Activated CD8-positive, alpha-beta memory T cell treated with anti-CD3 and anti-CD28 coated beads for 1 hour (primary cell): ENCODE measurements at regions not wholly inside any gene's neighbourhood (a gene's known extent, or its start where the extent isn't known, plus 50 kb on each side); places are given as distances from the start of the nearest gene placed in this dataset.
A peak's percentile ranks its signal among the peaks of the same experiment; 100 is the strongest.
"Not testable (repeated sequence)": the region's sequence is repeated elsewhere in the genome, so short reads cannot be mapped to it uniquely, and the experiment has no call there.

Source experiments
- DNase-seq, 2 donors: peaks; one replicate each; pipeline ENCODE4 v3.0.0-alpha.2; 2020; ENCODE audit warnings: low read depth in 1 of 2; ENCODE audit errors: extremely low read depth in 1 of 2

DNA sequence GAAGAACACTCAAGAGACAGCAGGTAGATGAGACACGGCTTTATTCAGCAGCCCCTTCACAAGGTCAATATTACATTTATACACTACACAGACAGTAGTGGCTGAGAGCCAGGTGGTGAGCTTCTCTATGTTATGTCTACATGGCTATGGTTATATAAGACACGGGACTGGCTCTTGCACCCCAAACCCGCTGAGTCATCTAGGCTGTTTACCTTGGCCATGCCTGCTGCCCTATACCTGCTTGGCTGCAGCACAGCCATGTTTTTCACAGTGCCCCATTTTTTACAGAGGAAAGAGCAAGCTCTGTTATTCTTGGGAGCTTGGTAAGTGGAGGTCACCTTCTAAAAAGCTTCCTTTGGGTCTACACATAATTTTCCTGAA is 231.6 kb downstream of the IGSF11 start:
- no peak for DNase-seq

DNA sequence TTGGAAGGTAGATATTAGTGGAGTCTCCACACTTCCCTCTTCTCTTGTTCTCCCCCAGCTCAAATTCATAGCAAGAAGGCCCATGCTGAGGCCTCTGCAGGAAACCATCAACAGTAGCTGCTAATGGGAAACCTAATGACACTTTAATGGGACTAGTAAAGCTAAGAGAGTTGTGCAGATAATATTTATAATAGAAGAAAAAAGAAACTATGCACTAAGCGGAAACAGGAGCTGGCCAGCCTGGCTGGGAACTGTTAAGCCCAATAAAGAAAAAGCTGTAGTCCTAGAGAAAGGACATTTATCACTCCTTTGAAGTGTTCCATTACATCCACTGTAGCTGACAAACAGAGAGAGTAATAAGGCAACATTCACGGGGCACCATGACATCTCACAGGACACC is 229.6 kb downstream of the IGSF11 start:
- no peak for DNase-seq

GRCh38 chr3:118806423-118806822 is 228.2 kb downstream of the IGSF11 start:
- DNase-seq: no peak

- DNase-seq: not testable (repeated sequence)
Measured at GRCh38 chr3:118807349-118807748, 227.3 kb downstream of the IGSF11 start.

DNA sequence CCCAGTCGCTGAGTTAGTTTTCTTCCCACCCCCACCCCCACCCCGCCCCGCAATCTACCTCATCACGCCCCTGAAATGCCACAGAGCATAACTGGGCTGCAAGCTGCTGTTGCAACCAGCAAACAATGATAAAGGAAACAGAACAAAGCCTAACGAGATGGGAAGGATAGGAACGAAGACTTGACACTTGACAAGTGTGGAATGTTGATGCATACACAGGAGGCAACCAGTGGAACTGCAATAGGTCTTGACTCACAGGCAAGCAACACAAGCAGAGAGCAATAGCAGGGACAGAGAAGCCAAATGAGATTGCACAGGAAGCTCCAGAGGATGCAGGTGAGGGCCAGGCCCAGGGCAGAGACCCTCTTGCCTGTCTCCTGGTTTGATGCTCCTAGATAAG is 225.9 kb downstream of the IGSF11 start:
- DNase-seq: no peak

- DNase-seq: no peak
Measured at GRCh38 chr3:118809696-118810498, 224.7 kb downstream of the IGSF11 start.

GRCh38 chr3:118810499-118811035 is 224.1 kb downstream of the IGSF11 start:
- no peak for DNase-seq

DNA sequence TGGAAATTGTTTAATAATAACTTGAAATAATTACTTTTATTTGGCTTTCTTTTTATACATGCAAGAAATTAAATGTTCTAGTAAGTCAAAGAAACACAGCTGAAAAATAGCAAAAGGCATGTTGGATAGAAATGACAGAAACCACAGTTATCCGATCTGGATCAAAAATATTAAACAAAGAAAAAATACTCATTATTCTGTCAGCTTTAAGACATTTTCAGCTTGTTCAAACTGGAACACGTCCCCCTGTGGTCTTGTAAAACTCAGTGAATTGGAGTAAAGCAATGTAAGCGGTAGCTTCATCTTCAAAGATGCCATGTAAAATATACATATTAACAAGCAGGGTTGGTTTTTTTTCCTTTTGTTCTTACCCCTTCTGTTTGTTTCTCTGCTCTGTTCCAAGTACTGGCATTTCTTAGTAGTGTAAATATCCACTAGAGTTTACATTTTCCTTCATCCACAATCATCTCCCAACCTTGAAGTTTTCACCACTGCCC is 223.4 kb downstream of the IGSF11 start:
- no peak for DNase-seq

DNA sequence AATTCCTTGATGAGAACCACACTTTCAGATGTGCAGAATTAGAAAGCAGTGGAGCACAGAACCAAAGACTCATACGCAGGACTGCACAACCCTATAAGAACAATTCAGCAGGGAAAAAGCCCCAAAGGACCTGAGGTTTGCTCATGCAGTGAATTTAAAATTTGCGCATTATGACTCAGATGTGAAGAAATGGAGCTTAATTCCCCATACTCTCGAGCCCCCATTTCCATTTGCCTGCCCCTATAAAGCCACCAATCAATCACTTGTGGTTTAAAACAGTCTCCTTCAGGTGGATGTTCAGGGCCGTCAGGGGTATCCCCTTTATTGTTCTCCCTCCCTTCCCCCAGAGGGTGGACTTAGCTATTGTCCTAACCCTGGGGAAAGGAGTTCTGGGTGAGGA is 221.2 kb downstream of the IGSF11 start:
- DNase-seq: no peak

DNA sequence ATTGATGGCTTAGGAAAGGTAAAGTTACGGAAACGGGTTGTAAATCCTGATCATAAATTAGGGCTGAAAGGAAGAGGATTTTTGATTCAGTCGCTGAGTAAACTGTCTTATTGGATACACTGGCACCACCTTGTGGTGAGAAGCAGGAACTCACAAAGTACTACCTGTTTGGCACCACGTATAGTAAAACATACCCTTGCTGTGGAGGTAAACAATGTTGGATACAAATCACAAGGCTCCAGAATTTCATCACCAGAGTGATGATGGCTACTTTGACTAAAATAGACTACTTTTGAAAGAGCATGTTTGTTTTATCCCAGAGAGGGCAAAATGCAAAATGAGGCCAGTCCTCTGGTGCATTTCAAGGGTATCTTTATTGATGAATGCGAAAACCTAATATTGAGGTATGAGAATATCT is 216.9 kb downstream of the IGSF11 start:
- DNase-seq: peak in 1 of 2 donors; percentile 6

DNA sequence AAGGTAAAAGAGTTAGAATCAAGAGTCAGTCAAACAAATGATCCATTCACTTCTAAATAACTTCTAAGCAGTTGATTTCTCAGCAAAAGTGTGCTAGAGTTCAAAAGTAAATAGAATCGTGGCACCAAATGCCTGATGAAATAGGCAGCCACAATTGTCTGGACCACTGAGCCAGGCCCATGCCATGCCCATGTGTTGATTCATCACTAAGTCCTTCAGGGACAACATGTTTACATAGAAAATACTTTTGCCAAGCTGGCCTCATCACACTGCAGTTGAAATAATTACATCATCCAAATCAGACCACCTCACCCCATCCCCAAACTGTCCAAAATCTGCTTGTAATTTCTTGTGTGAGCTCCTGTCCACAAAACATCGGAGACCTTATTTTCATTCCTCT is 216.3 kb downstream of the IGSF11 start:
- no peak for DNase-seq

- DNase-seq: no peak
Measured at GRCh38 chr3:118823626-118824025, 211.0 kb downstream of the IGSF11 start.

- no peak for DNase-seq
Measured at GRCh38 chr3:118827446-118827845, 207.2 kb downstream of the IGSF11 start.

DNA sequence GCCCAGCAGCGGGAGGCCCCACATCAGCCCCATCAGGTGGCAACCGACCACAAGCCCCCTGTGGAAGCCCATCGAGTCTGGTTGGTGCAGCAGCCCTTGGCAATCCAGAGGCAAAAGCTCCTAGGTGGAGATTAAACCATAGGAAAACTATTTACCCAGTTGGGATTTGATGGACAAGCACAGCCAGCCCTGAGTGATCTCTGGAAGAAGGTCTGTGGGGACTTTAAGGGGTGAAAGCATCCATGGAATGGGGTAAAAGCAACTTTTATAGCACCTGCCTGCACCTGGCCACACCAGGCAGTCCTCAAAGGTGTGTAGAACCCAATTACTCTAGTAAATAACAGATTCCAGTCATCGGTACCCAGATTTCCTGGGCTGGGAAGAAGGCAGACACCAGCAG is 206.3 kb downstream of the IGSF11 start:
- DNase-seq: no peak

GRCh38 chr3:118833075-118833474 is 201.6 kb downstream of the IGSF11 start:
- DNase-seq: no peak

- DNase-seq: no peak
Measured at GRCh38 chr3:118838871-118839270, 195.8 kb downstream of the IGSF11 start.

- no peak for DNase-seq
Measured at GRCh38 chr3:118842147-118842863, 192.3 kb downstream of the IGSF11 start.

GRCh38 chr3:118846176-118846575 is 188.5 kb downstream of the IGSF11 start:
- DNase-seq: no peak
